ENCODE measurements at regions not wholly inside any gene's neighbourhood (a gene's known extent, or its start where the extent isn't known, plus 50 kb on each side); places are given as distances from the start of the nearest gene placed in this dataset.
"Not testable (repeated sequence)": the region's sequence is repeated elsewhere in the genome, so short reads cannot be mapped to it uniquely, and the experiment has no call there.

- DNase-seq (ENCODE audit: extremely low read depth, low read depth, low spot score), result not testable (repeated sequence)
Observed at GRCh38 chr7:76735668-76736067, 108.6 kb upstream of the POMZP3 start.

GRCh38 chr7:76728571-76728974 is 101.5 kb upstream of the POMZP3 start:
- DNase-seq (ENCODE audit: extremely low read depth, low read depth, low spot score), result not testable (repeated sequence)

- DNase-seq (ENCODE audit: extremely low read depth, low read depth, low spot score), result not testable (repeated sequence)
Observed at GRCh38 chr7:76723928-76724327, 96.8 kb upstream of the POMZP3 start.

- DNase-seq (ENCODE audit: extremely low read depth, low read depth, low spot score), result not testable (repeated sequence)
Observed at GRCh38 chr7:76716551-76716950, 89.5 kb upstream of the POMZP3 start.

GRCh38 chr7:76712926-76713325 is 85.8 kb upstream of the POMZP3 start:
- DNase-seq (ENCODE audit: extremely low read depth, low read depth, low spot score), result not testable (repeated sequence)

GRCh38 chr7:76711648-76712047 is 84.6 kb upstream of the POMZP3 start:
- DNase-seq (ENCODE audit: extremely low read depth, low read depth, low spot score), result not testable (repeated sequence)

GRCh38 chr7:76709703-76710102 is 82.6 kb upstream of the POMZP3 start:
- not testable (repeated sequence) for DNase-seq (ENCODE audit: extremely low read depth, low read depth, low spot score)

GRCh38 chr7:76708446-76708845 is 81.4 kb upstream of the POMZP3 start:
- DNase-seq (ENCODE audit: extremely low read depth, low read depth, low spot score), result not testable (repeated sequence)

- DNase-seq (ENCODE audit: extremely low read depth, low read depth, low spot score), result not testable (repeated sequence)
Observed at GRCh38 chr7:76703815-76704214, 76.7 kb upstream of the POMZP3 start.

GRCh38 chr7:76686277-76686676 is 59.2 kb upstream of the POMZP3 start:
- not testable (repeated sequence) for DNase-seq (ENCODE audit: extremely low read depth, low read depth, low spot score)

- DNase-seq (ENCODE audit: extremely low read depth, low read depth, low spot score), result not testable (repeated sequence)
Observed at GRCh38 chr7:76684737-76685136, 57.7 kb upstream of the POMZP3 start.

GRCh38 chr7:76683631-76684030 is 56.6 kb upstream of the POMZP3 start:
- not testable (repeated sequence) for DNase-seq (ENCODE audit: extremely low read depth, low read depth, low spot score)

GRCh38 chr7:76681810-76682209 is 54.7 kb upstream of the POMZP3 start:
- DNase-seq (ENCODE audit: extremely low read depth, low read depth, low spot score), result not testable (repeated sequence)

- DNase-seq (ENCODE audit: extremely low read depth, low read depth, low spot score), result not testable (repeated sequence)
Observed at GRCh38 chr7:76679174-76679573, 52.1 kb upstream of the POMZP3 start.

- not testable (repeated sequence) for DNase-seq (ENCODE audit: extremely low read depth, low read depth, low spot score)
Observed at GRCh38 chr7:76678500-76678899, 51.4 kb upstream of the POMZP3 start.

GRCh38 chr7:76676890-76677289 is 49.8 kb upstream of the POMZP3 start:
- not testable (repeated sequence) for DNase-seq (ENCODE audit: extremely low read depth, low read depth, low spot score)

All from glomerular endothelial cell (primary cell).